Stimulated activated CD4-positive, alpha-beta T cell treated with anti-CD3 and anti-CD28 coated beads, TNF-alpha, amount 100 ng/mL, for 1 hour (primary cell): ENCODE measurements at regions not wholly inside any gene's neighbourhood (a gene's known extent, or its start where the extent isn't known, plus 50 kb on each side); places are given as distances from the start of the nearest gene placed in this dataset.
"Not testable (repeated sequence)": the region's sequence is repeated elsewhere in the genome, so short reads cannot be mapped to it uniquely, and the experiment has no call there.

Source experiments
- DNase-seq, 3 donors: peaks; one replicate each; pipeline ENCODE4 v3.0.0-alpha.2; 2020; ENCODE audit warnings: low read depth in 3 of 3, low spot score in 1 of 3

- DNase-seq = no peak
Measured at GRCh38 chr2:58616961-58617360, 375.8 kb upstream of the FANCL start.

DNA sequence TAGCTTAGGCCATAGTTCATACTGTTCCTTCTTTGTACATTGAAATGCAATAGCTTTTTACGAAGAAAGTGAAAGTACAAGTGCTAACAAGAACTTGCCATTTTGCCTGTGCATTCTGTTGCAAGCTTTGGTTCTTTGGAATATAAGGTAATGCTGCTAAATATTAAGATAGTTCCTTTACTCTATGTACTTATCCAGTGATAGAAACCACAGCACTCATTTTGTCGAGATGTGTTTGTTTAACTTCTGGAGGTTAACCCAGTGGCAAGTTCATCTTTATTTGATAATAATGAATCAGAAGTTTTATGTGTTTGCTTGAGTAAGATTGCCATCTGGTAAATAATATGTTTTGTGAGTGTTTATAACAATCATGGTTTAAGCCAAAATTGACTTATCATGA lies 373.1 kb upstream of the FANCL start:
- DNase-seq = no peak

DNA sequence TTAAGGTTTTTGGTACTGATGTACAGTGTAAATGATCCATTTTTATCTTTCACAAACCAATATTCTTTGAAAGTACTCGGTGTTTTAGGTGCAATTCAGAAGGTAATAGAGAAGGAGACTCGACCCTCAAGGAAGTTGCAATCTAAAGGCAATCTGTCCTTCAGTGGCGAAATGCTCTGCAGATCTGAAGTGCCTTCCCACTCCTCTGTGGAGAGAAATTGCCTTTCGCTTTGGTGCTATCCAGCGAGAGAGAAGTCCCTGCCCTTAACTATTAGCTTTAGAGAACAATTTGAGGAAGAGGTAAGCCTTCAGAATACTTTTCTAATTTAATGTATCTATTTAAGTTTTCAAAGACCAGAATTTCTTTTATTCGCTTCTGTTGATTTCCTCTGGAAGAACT lies 371.8 kb upstream of the FANCL start:
- DNase-seq = no peak

GRCh38 chr2:58609326-58609725 lies 368.2 kb upstream of the FANCL start:
- no peak for DNase-seq

- DNase-seq = no peak
Measured at GRCh38 chr2:58608146-58608545, 367.0 kb upstream of the FANCL start.

- no peak for DNase-seq
Measured at GRCh38 chr2:58607448-58607847, 366.3 kb upstream of the FANCL start.

- DNase-seq = no peak
Measured at GRCh38 chr2:58606799-58607198, 365.7 kb upstream of the FANCL start.

DNA sequence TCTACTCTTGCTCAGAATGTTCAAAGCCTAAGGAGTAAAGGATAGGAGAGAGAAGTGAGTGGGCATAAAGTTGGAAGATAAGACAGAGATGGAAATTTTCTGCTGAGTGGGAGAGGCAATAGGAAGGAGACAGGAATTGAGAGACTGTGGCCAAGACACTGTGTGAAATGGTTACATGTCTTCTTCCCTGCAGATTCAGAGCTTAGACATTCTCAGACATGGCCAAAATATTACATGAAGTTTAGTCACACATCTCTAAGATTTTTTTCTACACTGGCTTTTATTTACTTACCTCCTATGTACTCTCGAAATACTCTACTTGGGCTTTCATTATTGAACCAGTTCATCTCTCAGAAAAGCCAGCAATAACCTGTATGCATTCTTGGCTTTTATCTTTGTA lies 363.0 kb upstream of the FANCL start:
- no peak for DNase-seq

- DNase-seq = no peak
Measured at GRCh38 chr2:58601017-58601416, 359.9 kb upstream of the FANCL start.

- no peak for DNase-seq
Measured at GRCh38 chr2:58598171-58598570, 357.0 kb upstream of the FANCL start.

DNA sequence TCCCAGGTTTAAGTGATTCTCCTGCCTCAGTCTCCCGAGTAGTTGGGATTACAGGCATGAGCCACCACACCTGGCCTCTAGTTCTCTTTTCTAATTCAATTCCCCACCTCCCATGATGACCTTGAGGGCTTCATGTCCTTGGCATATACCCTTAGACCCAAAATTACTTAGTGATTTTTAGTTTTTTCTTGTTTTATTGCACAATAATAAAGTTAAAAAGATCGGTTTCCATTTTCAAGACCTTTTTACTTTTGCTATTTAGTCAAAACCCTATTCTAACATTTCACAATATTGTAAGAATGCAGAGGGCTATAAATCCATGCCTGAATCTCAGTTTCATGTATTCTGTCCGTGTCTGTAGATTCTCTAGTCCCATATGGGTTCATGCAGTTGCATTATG lies 354.6 kb upstream of the FANCL start:
- no peak for DNase-seq

- DNase-seq = no peak
Measured at GRCh38 chr2:58594762-58595161, 353.6 kb upstream of the FANCL start.

DNA sequence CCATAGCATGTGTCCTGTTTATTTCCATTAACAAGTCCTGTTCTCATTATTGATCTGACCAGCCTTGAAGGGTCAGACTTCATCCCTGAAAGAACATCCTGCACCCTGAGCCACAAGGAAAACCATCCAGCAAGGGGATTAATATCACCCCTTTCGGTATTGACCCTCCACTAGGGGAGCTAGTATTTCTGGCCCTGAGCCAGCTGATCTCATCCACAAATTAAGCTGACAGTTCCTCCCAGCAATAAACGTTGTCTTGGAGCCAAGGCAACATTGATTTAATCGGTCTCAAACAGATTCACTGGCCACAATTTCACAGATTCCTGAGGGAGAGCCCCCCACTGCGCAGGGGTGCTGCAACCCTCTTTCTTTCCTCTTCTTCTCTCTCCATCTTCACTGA lies 353.1 kb upstream of the FANCL start:
- DNase-seq = no peak

- DNase-seq = not testable (repeated sequence)
Measured at GRCh38 chr2:58586178-58586577, 345.1 kb upstream of the FANCL start.

DNA sequence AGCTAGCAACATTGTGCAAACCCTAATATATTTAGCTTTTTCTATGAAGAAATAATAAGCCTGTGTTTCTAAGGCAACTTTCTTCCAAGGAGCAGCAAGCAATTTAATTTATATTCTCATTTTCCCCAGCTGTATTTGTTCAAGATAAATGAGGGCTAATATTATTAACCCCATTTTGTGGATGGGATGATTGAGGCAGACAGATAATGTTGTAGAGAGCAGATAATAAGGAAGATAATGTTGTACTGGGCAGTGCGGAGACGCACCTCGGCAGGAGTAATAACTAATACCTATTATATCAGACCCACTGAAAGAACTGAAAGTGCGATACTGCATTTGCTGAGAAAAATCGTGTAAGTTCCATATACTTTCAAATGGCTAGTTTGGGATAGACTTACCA lies 344.1 kb upstream of the FANCL start:
- no peak for DNase-seq

DNA sequence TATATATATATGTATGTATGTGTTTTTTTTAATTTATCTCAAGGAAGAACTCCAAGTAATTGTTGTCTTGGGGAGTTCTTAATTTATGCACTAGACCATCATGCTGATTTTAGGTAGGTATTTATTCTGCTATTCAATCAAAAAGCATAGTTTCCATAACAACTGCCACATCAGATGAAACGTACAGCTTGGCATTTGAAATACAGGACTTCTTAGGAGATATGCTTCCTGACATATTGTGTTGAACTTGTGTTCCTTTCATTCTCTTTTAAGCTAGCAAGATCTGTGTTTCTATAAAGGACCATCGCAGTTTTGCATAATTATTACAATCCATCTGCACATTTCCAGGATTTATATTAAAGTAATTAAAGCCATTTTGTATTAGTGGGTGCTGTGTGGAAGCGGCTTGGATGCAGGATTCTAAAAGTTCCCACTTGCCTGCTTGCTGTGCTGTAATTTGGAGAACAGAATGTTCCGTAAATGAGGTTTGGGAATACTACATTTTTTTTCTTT lies 343.5 kb upstream of the FANCL start:
- DNase-seq = no peak

DNA sequence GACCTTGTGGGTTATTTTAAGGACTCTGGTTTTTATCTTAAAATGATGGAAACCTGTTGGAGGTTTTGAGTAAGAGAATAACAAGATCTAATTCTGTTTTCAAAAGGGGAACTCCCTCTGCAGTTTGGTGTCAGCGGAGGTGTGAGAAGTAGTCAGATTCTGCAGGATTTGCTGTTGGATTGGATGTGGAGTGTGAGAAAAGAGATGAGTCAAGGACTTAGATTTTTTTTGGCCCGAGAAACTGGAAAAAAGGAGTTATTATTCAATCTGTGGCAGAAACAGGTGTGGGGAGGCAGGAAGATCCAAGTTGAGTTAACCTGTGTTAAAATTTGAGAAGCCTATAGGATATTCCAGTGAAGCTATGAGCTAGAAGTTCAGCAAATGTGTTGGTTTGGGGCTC lies 337.2 kb upstream of the FANCL start:
- DNase-seq = no peak

DNA sequence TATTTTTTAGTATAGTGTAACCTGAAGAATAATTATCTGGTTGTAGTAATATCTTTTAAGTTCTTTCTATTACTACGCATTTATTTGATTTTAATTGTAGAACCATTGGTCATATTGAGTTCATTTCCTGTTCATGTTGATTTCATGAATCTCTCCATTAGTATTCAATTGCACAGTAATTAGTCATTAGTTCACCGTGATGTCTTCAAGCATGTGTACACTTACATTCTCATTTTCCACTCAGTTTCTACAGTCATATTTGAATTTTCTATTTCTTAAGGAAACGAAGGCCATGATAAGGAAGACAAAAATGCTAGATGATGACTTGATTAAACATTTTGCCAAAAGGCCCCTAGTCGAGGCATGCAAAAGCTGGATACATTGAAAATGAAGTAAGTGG lies 333.7 kb upstream of the FANCL start:
- DNase-seq = no peak

GRCh38 chr2:58572731-58573130 lies 331.6 kb upstream of the FANCL start:
- DNase-seq = no peak

GRCh38 chr2:58571181-58571852 lies 330.2 kb upstream of the FANCL start:
- no peak for DNase-seq

DNA sequence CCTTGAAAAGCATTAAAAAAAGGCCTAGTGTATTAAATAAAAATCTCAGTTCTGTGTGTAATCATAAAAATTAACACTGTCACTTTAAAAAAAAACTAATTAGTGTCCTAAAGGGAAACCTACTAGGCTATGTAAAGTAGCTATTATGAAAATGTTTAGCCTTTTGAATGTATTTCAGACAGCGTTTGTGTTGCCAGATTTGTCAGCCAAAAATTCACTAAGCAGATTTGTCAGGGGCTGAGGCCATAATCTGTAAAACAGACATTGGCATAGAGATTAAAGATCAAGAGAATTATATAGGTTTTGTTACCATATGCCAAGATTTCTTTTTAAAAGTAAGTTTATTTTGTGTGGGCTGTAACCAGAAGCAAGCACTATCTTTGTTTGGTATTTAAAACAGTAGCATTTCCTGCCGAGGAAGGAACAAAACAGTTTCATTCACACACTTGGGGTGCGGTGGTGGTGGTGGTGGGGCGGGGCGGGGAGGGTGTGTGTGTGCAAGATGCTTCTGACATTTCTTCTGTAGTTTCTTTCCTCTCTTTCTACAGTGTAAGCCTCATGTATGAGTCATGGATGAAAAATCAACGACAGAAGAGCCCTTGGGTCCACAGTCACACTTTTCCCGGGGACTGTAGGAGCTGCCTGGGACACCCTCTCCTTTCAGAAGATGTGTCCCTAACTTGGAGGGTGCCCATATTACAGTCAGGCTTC lies 328.5 kb upstream of the FANCL start:
- DNase-seq = no peak

- no peak for DNase-seq
Measured at GRCh38 chr2:58568901-58569300, 327.8 kb upstream of the FANCL start.

- DNase-seq = no peak
Measured at GRCh38 chr2:58562276-58562675, 321.2 kb upstream of the FANCL start.
